Vagina (tissue), 2 donors: ENCODE measurements at regions not wholly inside any gene's neighbourhood (a gene's known extent, or its start where the extent isn't known, plus 50 kb on each side); places are given as distances from the start of the nearest gene placed in this dataset.

Experiments
- POLR2A ChIP-seq, 2 donors: fragments of 450-650 bp; IDR thresholded peaks; one replicate each; pipeline ENCODE4 v1.6.1; 2017; ENCODE audit warnings: antibody characterized with exemption in 2 of 2, mild to moderate bottlenecking in 2 of 2, moderate library complexity in 2 of 2
- POLR2AphosphoS5 ChIP-seq, 2 donors: sonication (generic); formaldehyde crosslinking; IDR thresholded peaks; one replicate each; pipeline ENCODE4 v1.9.0; 2017; ENCODE audit warnings: antibody characterized with exemption in 2 of 2, mild to moderate bottlenecking in 2 of 2, low read depth in 1 of 2; ENCODE audit not compliant: insufficient read depth in 1 of 2
- TF ChIP-seq, protein P1 (sequence below), 3 experiments: fragments of 450-650 bp in 2 of 3; fragments of 200-600 bp in 1 of 3; sonication (generic) in 1 of 3; IDR thresholded peaks; one replicate each; pipeline ENCODE4 v1.5.1; 2017 to 2019; ENCODE audit warnings: antibody characterized with exemption in 3 of 3, mild to moderate bottlenecking in 2 of 3, moderate library complexity in 2 of 3

DNA sequence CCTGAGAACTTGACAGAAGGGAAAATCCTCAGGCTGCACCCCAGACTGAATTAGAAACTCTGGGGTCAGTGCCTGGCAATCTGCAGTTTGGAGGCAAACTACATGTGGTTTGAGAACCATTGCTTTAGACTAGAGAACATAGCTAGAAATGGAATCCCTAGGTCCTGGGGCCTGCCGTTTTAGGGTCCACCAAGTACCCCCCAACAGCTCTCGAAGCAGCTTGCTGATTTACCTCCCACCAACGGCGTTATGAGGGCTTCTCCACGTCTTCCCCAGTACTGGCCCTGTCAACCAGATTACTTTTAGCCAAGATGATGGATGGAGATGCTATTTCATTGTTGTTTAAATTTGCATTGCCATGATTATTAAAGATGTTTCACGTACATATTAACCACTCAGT lies 272.5 kb downstream of the XXYLT1 start:
- TF ChIP-seq, protein P1, sequence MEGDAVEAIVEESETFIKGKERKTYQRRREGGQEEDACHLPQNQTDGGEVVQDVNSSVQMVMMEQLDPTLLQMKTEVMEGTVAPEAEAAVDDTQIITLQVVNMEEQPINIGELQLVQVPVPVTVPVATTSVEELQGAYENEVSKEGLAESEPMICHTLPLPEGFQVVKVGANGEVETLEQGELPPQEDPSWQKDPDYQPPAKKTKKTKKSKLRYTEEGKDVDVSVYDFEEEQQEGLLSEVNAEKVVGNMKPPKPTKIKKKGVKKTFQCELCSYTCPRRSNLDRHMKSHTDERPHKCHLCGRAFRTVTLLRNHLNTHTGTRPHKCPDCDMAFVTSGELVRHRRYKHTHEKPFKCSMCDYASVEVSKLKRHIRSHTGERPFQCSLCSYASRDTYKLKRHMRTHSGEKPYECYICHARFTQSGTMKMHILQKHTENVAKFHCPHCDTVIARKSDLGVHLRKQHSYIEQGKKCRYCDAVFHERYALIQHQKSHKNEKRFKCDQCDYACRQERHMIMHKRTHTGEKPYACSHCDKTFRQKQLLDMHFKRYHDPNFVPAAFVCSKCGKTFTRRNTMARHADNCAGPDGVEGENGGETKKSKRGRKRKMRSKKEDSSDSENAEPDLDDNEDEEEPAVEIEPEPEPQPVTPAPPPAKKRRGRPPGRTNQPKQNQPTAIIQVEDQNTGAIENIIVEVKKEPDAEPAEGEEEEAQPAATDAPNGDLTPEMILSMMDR (IDR thresholded peaks at IDR 0.05) = no peak
- TF ChIP-seq POLR2A (IDR thresholded peaks at IDR 0.05) (no peak), POLR2AphosphoS5 (IDR thresholded peaks at IDR 0.05; ENCODE audit: insufficient read depth in 1 of 2, low read depth in 1 of 2) (no peak)
